ENCODE measurements at regions not wholly inside any gene's neighbourhood (a gene's known extent, or its start where the extent isn't known, plus 50 kb on each side); places are given as distances from the start of the nearest gene placed in this dataset.

- TF ChIP-seq EP300 (IDR thresholded peaks at IDR 0.05; ENCODE audit: borderline replicate concordance in 1 of 2, low read depth in 2 of 2, low read length in 2 of 2) (no peak), POLR2A (IDR thresholded peaks at IDR 0.05; ENCODE audit: control extremely low read depth in 1 of 2, low read depth in 2 of 2, low read length in 2 of 2) (no peak), CTCF (IDR thresholded peaks at IDR 0.05; ENCODE audit: control extremely low read depth in 1 of 3, insufficient read depth in 1 of 3, low read depth in 1 of 3, low read length in 3 of 3) (no peak), USF2 (IDR thresholded peaks at IDR 0.05; ENCODE audit: low read length) (no peak)
These were observed 288.7 kb downstream of the ZSWIM6 start for GRCh38 chr5:61620699-61621182.
